ENCODE measurements at regions not wholly inside any gene's neighbourhood (a gene's known extent, or its start where the extent isn't known, plus 50 kb on each side); places are given as distances from the start of the nearest gene placed in this dataset.

- Mint-ChIP-seq H3K4me3 (no peak overlapping the region), H3K27me3 (ENCODE audit: low read depth) (no peaks in the 10 kb centered on the region), H3K36me3 (no peaks in the 10 kb centered on the region), H3K9me3 (peaks cover 9% of the 10 kb centered on the region), H3K27ac (no peak overlapping the region), H3K4me1 (peaks cover 5% of the 10 kb centered on the region)
- no peak for TF ChIP-seq CTCF (IDR thresholded peaks at IDR 0.05; ENCODE audit: unreplicated experiment)
- DNase-seq (ENCODE audit: low spot score in 2 of 2, unreplicated experiment in 2 of 2), result no peak
Observed at GRCh38 chr6:88311561-88311960, 145.4 kb upstream of the CNR1 start.

- Mint-ChIP-seq H3K4me3 (no peak overlapping the region), H3K36me3 (no peaks in the 10 kb centered on the region), H3K4me1 (peaks cover 3% of the 10 kb centered on the region), H3K27me3 (ENCODE audit: low read depth) (no peaks in the 10 kb centered on the region), H3K9me3 (peaks cover 12% of the 10 kb centered on the region), H3K27ac (no peak overlapping the region)
- no peak for TF ChIP-seq CTCF (IDR thresholded peaks at IDR 0.05; ENCODE audit: unreplicated experiment)
- DNase-seq (ENCODE audit: low spot score in 2 of 2, unreplicated experiment in 2 of 2), result no peak
Observed at GRCh38 chr6:88304520-88304919, 138.4 kb upstream of the CNR1 start.

- Mint-ChIP-seq H3K27ac (no peak overlapping the region), H3K9me3 (peaks cover 12% of the 10 kb centered on the region), H3K4me1 (peaks cover 12% of the 10 kb centered on the region), H3K4me3 (no peak overlapping the region), H3K27me3 (ENCODE audit: low read depth) (no peaks in the 10 kb centered on the region), H3K36me3 (no peaks in the 10 kb centered on the region)
- no peak for DNase-seq (ENCODE audit: low spot score in 2 of 2, unreplicated experiment in 2 of 2)
- no peak for TF ChIP-seq CTCF (IDR thresholded peaks at IDR 0.05; ENCODE audit: unreplicated experiment)
Observed at GRCh38 chr6:88302769-88303225, 136.7 kb upstream of the CNR1 start.

- no peak for TF ChIP-seq CTCF (IDR thresholded peaks at IDR 0.05; ENCODE audit: unreplicated experiment)
Observed at GRCh38 chr6:88301888-88302768, 136.0 kb upstream of the CNR1 start.

GRCh38 chr6:88301256-88301655 lies 135.1 kb upstream of the CNR1 start:
- no peak for TF ChIP-seq CTCF (IDR thresholded peaks at IDR 0.05; ENCODE audit: unreplicated experiment)
- Mint-ChIP-seq H3K27ac (no peak overlapping the region), H3K4me1 (peaks cover 25% of the 10 kb centered on the region), H3K4me3 (no peak overlapping the region), H3K36me3 (no peaks in the 10 kb centered on the region), H3K27me3 (ENCODE audit: low read depth) (no peaks in the 10 kb centered on the region), H3K9me3 (peaks cover under 1% of the 10 kb centered on the region)
- no peak for DNase-seq (ENCODE audit: low spot score in 2 of 2, unreplicated experiment in 2 of 2)

More at GRCh38 chr6:88301888-88302768, 136.0 kb upstream of the CNR1 start:
- peaks cover 6% of the 10 kb centered on the region for H3K9me3 Mint-ChIP-seq
- H3K27ac Mint-ChIP-seq, result no peak overlapping the region
- H3K36me3 Mint-ChIP-seq, result no peaks in the 10 kb centered on the region
- H3K4me3 Mint-ChIP-seq, result no peak overlapping the region
- no peak for DNase-seq (ENCODE audit: low spot score in 2 of 2, unreplicated experiment in 2 of 2)
- no peaks in the 10 kb centered on the region for H3K27me3 Mint-ChIP-seq (ENCODE audit: low read depth)
- H3K4me1 Mint-ChIP-seq, result peaks cover 18% of the 10 kb centered on the region

Data from mesothelial cell of epicardium (in vitro differentiated cells).